HG03457 (cell line): ENCODE measurements at regions not wholly inside any gene's neighbourhood (a gene's known extent, or its start where the extent isn't known, plus 50 kb on each side); places are given as distances from the start of the nearest gene placed in this dataset.

ENCODE experiments used
- ATAC-seq: cut with Tn5 transposase; IDR thresholded peaks from one replicate; pipeline ENCODE4 v1.9.1; 2021; ENCODE audit warnings: moderate number of reproducible peaks; ENCODE audit not compliant: unreplicated experiment

GRCh38 chr4:136691607-136692006 lies 840.7 kb downstream of the PCDH18 start:
- ATAC-seq = no peak

GRCh38 chr4:136690360-136690759 lies 841.9 kb downstream of the PCDH18 start:
- no peak for ATAC-seq

- no peak for ATAC-seq
Measured at GRCh38 chr4:136687596-136687995, 844.7 kb downstream of the PCDH18 start.

GRCh38 chr4:136687118-136687517 lies 845.2 kb downstream of the PCDH18 start:
- no peak for ATAC-seq

GRCh38 chr4:136680761-136681160 lies 851.5 kb downstream of the PCDH18 start:
- ATAC-seq = no peak

GRCh38 chr4:136680271-136680670 lies 852.0 kb downstream of the PCDH18 start:
- no peak for ATAC-seq

- no peak for ATAC-seq
Measured at GRCh38 chr4:136670265-136670664, 862.0 kb downstream of the PCDH18 start.

GRCh38 chr4:136664988-136665387 lies 867.3 kb downstream of the PCDH18 start:
- ATAC-seq = no peak

- ATAC-seq = no peak
Measured at GRCh38 chr4:136662539-136662938, 869.8 kb downstream of the PCDH18 start.

- no peak for ATAC-seq
Measured at GRCh38 chr4:136653640-136654406, 878.5 kb downstream of the PCDH18 start.

- no peak for ATAC-seq
Measured at GRCh38 chr4:136651932-136652331, 880.4 kb downstream of the PCDH18 start.

- ATAC-seq = peak; percentile 48
Measured at GRCh38 chr4:136651278-136651667, 881.0 kb downstream of the PCDH18 start.

- peak; percentile 89 for ATAC-seq
Measured at GRCh38 chr4:136650541-136651277, 881.6 kb downstream of the PCDH18 start.

GRCh38 chr4:136644279-136644678 lies 888.0 kb downstream of the PCDH18 start:
- ATAC-seq = no peak

- ATAC-seq = no peak
Measured at GRCh38 chr4:136643416-136643815, 888.9 kb downstream of the PCDH18 start.

GRCh38 chr4:136637071-136637777 lies 895.1 kb downstream of the PCDH18 start:
- ATAC-seq = no peak

GRCh38 chr4:136636155-136636554 lies 896.1 kb downstream of the PCDH18 start:
- ATAC-seq = no peak

GRCh38 chr4:136634121-136634520 lies 898.2 kb downstream of the PCDH18 start:
- no peak for ATAC-seq

- ATAC-seq = no peak
Measured at GRCh38 chr4:136599890-136600289, 932.4 kb downstream of the PCDH18 start.

- ATAC-seq = no peak
Measured at GRCh38 chr4:136590440-136590839, 941.9 kb downstream of the PCDH18 start.

GRCh38 chr4:136583567-136583966 lies 948.7 kb downstream of the PCDH18 start:
- no peak for ATAC-seq

GRCh38 chr4:136581119-136581518 lies 951.2 kb downstream of the PCDH18 start:
- no peak for ATAC-seq
